CD4-positive, alpha-beta T cell treated with Interleukin-17A for 4 hours (primary cell): ENCODE measurements at regions not wholly inside any gene's neighbourhood (a gene's known extent, or its start where the extent isn't known, plus 50 kb on each side); places are given as distances from the start of the nearest gene placed in this dataset.

ENCODE experiments used
- DNase-seq: peaks from one replicate; pipeline ENCODE4 v3.0.0-alpha.2; 2020; ENCODE audit warnings: mixed read lengths

DNA sequence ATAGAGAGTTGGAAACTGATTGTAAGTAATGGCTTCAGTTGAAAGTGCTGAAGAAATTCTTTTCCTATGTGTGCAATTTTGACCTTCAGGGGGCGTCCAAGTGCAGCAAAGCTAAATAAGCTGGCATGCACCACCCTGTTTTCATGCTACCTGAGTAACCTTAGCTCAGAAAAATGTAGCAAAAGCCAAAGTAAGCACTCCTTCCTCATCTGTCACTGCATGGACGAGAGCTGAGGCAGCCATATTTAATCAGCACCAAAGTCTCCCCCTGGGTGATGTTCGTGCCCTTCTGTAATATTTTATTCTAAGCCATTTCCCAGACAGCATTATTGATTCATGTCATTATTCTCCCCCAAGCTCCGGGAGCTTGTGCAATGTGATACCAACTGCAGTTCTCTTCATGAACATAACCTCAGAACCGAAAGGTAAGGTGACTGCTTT, 123.1 kb downstream of the RPS12 start:
- no peak for DNase-seq

DNA sequence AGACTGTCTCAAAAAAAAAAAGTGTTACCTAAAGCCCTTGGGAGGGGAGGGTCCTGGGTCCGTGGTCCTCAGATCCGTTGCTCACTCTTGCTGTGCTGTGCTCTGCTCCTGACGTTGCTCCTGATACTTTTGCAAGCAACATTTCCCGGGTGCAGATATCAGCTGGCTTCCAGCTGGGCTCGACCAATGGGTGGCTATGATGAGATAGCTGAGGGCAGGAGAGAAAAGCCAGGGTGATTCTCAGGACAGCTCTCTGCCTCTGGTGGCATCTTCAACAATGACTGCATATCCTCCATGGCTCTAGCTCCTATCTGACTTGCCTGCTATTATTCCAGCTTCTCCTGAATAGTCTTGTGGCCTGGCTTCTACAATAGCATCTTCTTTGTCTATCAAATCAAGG, 134.5 kb downstream of the RPS12 start:
- no peak for DNase-seq

DNA sequence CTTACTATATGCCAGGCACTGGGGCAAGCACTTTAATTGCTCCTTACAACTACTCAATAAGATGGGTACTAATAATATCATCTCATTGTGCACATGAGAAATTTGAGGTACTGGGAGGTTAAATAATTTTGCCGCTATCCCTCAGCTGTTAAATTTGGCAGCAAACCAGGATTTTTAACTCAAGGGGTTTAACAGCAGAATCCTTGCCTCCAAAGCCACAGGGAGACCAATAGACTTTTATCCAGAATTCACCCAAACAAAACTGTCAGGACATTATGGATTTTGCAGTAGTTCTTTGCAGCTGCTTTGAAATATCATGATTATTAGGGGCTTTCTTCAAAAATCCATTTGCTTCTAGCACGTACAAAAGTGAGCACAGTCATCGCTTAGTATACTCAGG, 136.2 kb downstream of the RPS12 start:
- no peak for DNase-seq

DNA sequence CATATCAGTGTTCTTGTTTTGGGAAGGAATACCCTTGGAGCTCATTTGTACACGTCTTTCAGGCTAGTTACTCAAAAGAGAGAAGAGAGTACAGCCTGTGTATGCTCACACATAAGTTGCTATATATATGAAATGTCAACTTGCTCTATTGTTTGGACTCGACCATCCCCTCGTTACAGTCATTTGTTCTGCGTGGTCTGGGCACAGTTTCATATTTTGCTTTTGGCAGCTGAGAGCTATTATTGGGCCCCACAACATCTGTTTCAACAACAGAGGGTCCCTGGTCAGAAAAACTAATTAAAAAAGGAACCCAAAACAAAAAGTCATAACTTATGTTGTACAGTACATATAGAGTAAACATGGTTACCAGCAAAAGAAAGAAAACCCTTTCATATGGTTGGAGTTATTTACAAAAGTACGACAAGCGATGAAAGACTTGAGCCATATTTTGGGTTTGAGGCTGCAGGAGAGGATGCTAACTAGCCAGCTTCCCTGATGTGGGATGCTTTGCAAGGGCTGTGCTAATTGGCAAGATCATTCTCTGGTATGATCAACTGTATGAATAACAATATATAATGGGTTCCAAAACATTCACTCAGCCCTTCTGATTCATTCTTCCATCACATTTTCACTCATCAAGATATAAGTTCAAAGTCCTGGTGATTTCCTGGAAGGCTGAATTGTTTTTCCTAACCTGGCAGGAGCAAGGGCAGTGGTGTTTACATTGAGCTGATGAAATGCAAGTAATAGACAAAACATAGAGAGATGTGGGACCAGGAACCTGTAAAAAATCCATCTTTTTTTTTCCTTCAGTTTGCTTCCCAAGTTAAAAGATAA, 137.9 kb downstream of the RPS12 start:
- no peak for DNase-seq

DNA sequence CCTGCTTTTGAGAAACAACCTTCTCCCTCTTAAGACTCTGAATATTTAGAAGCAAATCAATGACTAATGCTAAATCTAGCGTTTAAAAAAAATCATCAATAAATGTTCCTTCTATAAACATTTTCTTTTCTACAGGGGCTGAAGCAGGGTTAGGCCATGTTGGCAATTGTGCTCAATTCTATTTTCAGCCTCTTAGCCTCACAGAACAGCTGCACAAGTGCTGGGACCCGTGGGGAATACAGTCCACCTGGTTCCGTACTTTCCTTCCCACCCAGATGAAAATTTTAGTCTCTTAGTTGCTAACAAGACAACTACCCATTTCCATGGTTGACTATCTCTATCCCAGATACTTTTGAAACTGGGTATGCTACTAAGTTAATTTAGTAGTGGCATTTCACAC, 138.6 kb downstream of the RPS12 start:
- DNase-seq: no peak

DNA sequence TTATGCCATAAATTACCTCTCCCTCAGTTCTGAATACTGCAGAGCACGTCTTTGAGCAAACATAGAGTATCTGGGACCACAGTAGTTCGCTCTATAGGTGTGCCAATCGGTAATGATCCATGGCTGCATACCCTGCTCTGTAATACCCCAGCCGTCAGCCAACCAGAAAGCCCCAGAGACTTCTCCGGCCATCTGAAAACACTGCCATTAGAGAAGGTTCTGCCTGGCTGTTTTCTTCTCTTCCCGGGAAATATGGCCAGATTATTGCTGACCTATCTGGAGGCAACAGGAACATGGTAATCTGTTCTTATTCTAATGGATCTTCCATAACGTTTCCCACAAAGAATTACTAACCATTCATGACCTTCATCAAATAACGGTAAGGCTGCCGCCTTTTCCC, 139.9 kb downstream of the RPS12 start:
- DNase-seq: no peak

DNA sequence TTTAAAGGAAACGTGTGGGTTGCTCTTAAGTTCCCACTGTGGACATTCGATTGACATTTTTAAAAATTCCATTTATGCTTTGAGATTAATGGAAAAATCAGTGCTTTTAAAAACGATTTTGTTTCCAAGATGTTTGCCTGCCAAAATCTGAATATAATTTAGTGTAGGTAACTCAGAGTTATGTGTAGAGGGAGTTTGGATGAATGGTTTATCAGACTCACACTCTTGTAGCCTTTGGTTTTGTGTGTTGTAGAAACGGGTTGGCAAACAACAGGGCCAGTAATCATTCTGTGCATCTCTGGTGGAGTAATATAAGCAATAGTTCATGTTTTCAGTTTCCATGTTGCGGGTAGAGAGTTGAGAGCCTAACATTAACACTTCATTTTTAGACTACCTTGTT, 140.6 kb downstream of the RPS12 start:
- DNase-seq: no peak

DNA sequence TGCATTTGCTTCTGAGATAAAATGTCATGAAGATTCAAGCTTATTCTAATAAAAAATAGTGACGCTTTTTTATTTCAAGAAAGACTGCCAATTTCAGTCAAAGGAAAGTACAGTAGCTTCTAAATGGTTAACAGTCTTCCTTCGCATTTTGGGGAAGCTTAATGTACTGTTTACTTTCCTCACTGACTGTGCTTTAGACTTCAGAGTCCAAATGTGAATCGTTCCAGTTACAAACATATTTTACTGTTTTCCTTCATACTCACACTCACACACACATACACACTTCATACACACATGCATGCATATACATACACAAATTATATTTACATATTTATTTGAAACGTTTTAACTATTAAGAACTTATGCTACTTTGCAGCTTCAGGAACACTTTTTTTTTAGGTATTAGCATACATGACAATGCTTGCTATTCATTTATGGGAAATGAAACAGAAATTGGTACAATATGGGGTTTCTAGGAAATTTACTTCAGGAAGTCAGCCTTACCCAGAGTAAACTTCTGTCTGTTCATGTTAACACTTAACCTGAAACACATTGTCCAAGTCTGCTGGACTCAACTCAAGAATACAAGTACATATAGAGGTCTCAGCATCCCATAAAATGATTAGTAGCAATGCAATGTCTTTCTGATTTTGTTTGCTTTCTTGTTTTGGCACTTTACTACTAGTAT, 145.4 kb downstream of the RPS12 start:
- DNase-seq: no peak

DNA sequence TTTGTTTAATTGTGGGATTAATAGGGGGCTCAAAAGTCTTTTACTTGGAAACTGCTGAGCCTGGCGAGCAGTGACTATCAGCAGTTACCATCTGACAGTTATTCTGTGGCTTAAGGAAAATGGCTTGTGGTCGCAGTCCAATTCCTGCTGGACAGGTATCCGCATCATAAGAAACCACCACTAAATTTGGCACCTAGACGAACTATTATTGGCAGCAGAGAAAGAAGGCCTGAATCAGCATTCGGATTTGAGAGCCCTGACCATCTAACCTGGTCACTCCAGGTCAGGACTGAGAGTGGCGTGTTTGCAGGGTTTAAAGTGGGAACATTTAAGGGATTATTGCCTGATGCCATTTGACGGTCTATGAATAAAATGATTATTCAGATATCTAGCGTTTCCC, 146.4 kb downstream of the RPS12 start:
- no peak for DNase-seq

DNA sequence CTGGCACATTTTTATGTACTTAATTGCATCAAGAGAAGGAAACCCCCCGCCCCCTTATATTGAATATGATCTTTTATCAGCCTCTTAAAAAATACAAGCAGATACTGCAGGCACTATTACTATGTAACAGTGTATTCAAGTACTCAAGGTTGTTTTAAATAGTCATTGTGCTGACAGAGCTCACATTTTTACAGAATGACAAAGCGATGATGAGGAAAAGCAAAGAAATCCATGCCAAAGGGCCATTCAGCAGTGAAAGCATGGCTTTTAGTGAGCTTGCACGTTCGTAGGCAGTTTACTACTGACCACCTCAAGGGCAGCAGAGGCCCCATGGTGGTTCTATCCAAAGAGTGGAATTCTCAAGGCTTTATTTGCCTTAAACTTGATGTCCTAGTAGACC, 146.8 kb downstream of the RPS12 start:
- no peak for DNase-seq

DNA sequence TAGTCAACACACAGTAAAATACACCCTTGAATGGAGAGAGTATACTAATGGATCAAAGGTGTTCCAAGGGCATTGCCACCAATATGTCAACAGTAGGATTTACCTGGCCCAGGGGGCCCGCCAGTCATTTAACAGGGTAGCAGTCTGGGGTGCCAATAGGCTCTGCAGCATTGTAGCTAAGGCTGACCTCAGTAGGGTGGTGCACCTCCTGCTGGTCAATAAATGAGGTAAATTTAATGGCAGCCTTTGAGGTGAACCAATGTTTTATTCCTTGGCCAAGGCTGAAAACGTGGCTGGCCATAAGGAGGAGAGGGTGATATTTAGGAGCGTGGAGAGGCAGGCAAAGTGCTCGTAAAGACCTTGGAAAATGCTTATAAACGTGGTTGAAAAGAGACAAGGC, 147.2 kb downstream of the RPS12 start:
- DNase-seq: no peak

DNA sequence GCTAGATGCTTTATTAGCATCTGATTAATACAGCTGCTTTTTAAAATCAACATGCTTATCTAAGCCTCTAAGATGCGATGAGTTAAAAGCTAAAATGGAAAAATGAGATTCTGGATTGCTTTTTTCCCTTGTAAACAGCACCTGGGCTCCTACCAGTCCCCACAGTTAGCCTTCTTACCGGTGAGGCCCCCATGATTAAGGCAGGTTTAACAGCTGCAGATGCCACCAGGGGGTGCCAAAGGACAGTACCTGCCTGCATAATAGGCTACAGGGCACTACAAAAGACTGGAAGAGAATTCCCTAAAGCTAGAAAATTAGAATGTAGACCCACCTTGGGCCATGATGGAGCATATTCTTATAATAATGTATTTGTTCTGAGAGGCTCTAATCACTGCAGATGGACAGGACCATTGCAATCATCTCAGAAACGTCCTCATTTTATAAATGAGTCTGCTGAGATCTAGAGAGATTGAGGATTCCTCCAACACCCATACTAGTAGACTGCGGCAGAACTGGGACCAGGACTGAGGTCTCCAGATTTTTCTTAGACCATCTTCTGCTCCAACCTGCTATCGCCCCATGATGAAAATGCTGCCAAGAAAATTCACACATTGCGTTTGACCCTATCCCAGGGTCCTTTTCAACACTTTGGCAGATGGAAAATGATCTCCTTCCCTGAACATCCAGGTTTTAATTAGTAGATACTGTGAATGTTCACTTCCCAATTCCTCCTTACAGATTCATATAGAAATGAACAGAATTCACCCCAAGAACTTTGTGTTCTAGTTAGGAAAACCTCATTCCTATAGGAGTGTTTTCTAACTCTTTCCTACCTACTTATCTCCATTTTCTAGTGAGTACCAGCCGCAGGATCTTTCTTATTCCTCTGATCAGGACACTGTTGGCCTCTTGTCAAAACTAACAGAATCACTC, 148.8 kb downstream of the RPS12 start:
- peak; percentile 48 for DNase-seq

DNA sequence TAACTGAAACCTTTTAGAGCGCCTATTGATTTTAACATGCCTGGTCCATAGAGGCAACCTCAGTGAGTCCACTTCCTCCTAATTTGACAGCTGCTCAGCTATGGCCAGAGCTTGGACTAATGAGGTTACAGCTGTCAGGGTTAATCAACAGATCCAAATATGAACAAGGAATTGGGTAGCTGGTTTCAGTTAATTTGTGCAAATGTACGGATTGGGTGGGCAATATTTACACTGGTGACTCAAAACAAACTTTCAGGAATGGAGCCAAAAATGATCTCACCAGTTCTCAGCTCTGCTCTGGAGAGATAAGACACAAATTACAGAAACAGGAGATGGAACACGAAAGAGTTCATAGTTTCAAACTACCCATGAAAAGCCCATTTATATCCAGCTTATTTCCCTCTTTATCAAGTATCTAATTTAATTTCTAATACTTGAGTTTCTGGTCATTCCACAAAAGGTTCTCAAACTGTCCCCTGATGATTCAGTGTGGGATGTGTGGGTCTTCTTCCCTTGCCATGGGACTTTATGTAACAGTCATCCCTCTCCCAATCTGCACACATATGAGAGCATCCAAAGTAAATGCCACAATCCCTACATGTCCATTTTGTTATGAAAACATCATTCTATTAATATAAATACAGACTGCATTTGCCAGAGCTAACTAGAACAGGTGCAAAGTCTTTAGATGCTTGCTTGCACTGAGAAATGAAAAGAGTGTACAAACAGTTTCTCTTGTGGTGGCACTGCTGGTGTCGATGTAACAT, 149.9 kb downstream of the RPS12 start:
- no peak for DNase-seq

DNA sequence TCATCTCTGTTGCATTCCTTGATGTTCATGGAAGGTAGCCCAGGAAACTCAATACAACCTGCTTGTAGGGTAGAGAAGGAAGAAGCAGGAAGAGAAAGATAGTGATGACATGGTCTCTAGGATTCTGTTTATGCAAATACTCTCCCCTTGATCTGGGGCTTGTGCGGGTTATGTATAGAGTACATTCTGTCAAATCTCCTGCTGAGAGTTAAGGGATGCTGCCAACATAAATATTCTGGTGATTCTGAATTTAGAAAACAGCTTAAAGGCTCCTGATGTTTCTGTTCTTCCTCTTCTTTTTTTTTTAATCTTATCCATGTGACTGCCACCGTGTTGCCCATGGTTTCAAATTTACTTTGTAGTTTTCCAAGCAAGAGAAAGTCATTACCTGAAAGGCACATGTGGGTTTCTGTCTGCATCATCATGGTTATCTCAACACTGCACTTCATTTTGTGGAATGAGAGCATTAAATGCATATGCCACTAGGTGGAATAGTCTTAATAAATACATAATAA, 150.6 kb downstream of the RPS12 start:
- no peak for DNase-seq

DNA sequence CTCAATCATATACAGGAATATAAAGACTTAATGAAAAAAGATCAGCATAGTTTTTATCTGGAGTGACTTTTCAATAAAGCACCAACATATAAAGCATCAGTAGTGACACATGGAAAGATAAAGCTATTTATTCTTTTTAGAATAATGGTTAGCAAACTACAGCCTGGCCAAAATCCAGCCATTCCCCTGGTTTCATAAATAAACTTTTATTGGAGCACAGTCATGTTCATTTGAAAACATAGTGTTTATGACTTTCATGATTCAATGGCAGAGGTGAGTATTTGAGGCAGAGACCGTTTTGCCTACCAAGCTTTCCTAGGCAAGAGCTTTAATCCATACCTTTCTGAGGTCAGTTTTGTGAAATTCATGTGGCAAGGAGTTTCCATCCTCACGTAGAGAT, 153.5 kb downstream of the RPS12 start:
- DNase-seq: no peak

DNA sequence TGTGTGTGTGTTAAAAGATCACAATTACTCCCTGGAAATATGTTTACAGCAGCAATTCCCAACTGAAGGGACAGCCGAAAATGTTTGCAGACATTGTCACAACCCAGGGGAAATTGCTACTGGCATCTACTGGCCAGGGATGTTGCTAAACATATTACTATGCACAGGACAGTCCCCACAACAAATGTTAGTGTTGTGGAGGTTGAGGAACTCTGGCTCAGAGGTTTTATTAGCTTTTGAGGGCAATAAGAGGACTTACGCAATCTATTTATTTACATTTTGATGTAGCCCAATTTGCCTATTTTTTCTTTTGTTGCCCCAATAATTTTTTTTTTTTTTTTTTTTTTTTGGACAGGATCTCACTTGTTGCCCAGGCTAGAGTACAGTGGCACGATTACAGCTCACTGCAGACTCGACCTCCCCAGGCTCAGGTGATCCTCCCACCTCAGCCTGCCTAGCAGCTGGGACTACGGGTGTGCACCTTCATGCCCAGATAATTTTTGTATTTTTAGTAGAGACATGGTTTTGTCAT, 154.1 kb downstream of the RPS12 start:
- DNase-seq: no peak

DNA sequence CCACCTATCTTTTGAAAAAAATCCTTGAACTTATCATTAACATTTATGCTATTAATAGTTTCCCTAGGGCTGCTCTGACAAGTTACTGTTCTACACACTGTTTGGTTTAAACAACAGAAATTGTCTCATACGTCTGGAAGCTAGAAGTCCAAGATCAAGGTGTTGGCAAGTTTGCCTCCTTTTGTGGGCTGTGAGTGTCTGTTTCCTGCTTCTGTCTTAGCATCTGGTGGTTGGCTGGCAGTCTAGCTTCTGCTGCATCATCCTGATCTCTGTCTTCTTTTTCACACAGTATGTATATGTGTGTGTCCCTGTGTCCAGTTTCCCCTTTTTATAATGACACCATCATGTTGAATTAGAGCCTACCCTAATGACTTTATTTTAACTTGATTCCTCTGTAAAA, 154.8 kb downstream of the RPS12 start:
- no peak for DNase-seq

DNA sequence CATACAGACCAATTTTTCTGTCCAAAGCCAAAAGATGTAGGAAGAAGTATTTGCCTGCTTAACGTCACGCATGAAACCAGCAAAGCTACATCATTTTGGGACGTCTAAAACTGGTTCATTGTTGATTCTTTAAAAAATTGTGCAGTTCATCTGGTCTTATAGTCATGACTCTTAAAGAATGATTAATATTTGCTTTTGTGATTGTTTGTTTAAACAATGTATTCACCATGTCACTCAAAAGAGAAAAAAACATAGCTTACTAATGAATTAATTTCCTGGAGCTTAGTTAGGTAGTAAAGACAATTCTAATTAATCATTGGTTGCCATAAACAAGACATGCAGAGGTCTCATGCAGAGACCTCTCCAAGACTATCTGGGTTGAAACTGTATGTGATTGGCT, 157.3 kb downstream of the RPS12 start:
- DNase-seq: no peak

DNA sequence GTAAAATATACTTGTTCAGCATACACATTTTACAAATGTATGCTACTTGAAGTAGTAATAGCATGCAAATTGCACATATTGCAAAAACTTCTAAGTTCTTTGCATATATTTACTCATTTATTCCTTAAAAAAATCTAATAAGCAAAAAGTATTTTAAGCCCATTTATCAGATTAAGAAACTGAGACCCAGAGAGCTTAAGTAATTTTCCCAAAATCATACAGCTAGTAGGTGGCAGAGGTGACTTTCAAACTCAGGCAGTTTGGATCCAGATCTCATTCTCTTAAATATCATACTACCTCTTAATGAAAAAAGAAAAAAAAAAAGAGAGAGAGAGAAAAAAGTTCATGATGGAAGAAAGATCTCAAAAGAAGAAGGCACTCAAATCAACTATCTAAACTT, 157.9 kb downstream of the RPS12 start:
- DNase-seq: no peak

DNA sequence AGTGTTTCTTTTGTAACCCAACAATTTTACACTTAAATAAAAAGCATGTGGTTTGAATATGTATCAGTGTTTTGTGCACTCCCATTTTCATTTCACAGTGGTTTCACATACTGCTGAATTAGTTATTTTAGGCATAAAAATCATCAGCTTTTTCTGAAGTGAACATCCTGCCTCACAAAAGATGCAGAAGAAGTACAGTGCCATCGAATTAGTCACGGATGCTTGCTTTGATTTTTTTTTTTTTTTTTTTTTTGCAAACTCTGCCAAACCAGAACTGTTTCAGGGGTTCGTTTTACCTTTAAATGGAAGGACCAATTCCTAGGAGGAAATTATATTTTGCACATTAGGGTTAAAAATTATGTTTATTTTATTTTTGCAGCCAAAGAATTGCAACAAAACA, 158.6 kb downstream of the RPS12 start:
- no peak for DNase-seq

DNA sequence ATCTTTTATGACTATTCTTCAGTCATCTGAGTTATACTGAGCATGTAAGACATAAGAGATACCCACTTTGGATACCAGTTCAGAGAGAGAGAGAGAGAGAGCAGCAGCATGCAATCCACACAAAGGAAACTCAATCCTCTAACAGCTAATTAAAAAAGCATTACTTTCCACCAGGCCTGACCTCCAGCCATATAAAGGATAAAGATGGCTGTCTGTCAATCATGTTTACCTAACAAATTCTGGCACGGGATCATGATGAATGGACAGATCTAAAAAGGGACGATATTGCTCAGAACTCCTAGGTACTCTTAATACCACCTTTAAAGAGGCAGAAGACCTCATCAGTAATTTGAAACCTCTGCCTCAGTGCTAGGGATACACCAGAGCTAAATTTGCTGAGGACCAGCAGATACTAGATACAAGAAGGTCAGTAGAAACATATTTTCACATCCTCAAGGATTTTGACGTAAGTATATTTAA, 159.2 kb downstream of the RPS12 start:
- DNase-seq: no peak

DNA sequence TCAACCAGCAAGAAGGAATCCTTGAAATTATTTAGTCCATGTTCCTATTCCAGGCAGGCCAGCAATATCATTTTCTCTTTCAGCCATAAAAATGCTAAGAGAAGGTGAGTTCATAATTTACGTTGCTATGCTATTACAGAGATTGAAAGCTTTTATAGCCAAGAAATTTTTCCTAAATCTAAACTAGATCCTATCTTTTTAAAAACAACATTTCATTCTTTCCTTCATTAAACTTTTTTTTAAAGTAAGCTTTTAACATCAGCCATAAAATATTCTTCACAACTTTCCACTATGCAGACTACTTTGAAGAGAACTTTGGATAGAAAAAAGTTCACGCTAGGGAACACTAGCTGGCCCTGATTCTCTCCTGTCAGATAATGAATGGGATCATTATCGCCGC, 159.8 kb downstream of the RPS12 start:
- DNase-seq: no peak
